Liver (tissue), 8 donors: ENCODE measurements at regions not wholly inside any gene's neighbourhood (a gene's known extent, or its start where the extent isn't known, plus 50 kb on each side); places are given as distances from the start of the nearest gene placed in this dataset.
A peak's percentile ranks its signal among the peaks of the same experiment; 100 is the strongest.
"Not testable (repeated sequence)": the region's sequence is repeated elsewhere in the genome, so short reads cannot be mapped to it uniquely, and the experiment has no call there.

Source experiments
- DNase-seq: peaks from one replicate; pipeline ENCODE4 v3.0.0-alpha.2; 2017; ENCODE audit warnings: low spot score
- H3K27ac ChIP-seq, 2 donors: one replicate each; pipeline ENCODE4 v1.7.0; 2013; ENCODE audit warnings: inconsistent platforms in 2 of 2, low read length in 2 of 2, control low read depth in 1 of 2, low read depth in 1 of 2, mild to moderate bottlenecking in 1 of 2
- H3K27me3 ChIP-seq, 4 donors: one replicate each; pipeline versions ENCODE4 v1.6.1 to v1.7.0; 2013; ENCODE audit warnings: low read length in 3 of 4, inconsistent platforms in 1 of 4, mild to moderate bottlenecking in 1 of 4, moderate library complexity in 1 of 4; ENCODE audit not compliant: control insufficient read depth in 4 of 4, insufficient read depth in 4 of 4
- H3K36me3 ChIP-seq, 4 donors: one replicate each; pipeline versions ENCODE4 v1.6.1 to v1.7.0; 2013; ENCODE audit warnings: low read length in 3 of 4, mild to moderate bottlenecking in 3 of 4, low read depth in 1 of 4, moderate library complexity in 1 of 4; ENCODE audit not compliant: control insufficient read depth in 4 of 4, insufficient read depth in 3 of 4
- H3K4me1 ChIP-seq, 4 donors: one replicate each; pipeline versions ENCODE4 v1.6.1 to v1.7.0; 2013; ENCODE audit warnings: low read length in 3 of 4, mild to moderate bottlenecking in 3 of 4, moderate library complexity in 1 of 4; ENCODE audit not compliant: control insufficient read depth in 4 of 4, insufficient read depth in 4 of 4
- H3K4me3 ChIP-seq, 3 donors: one replicate each; pipeline versions ENCODE4 v1.6.1 to v1.7.0; 2013; ENCODE audit warnings: low read length in 3 of 3, control low read depth in 1 of 3, low read depth in 1 of 3, mild to moderate bottlenecking in 1 of 3
- H3K9ac ChIP-seq, 2 donors: one replicate each; pipeline ENCODE4 v1.7.0; 2013; ENCODE audit warnings: low read length in 2 of 2, mild to moderate bottlenecking in 2 of 2, moderate library complexity in 2 of 2, control low read depth in 1 of 2, low read depth in 1 of 2
- H3K9me3 ChIP-seq, 4 donors: one replicate each; pipeline versions ENCODE4 v1.6.1 to v1.7.0; 2013; ENCODE audit warnings: low read length in 3 of 4; ENCODE audit not compliant: control insufficient read depth in 4 of 4
- CTCF ChIP-seq: fragments of 150-350 bp; IDR thresholded peaks from 2 replicates; pipeline ENCODE4 v1.5.1; 2017; ENCODE audit warnings: improper control_type of control experiment, low read depth, low read length; ENCODE audit not compliant: missing input control
- EGR1 ChIP-seq, 2 donors: IDR thresholded peaks; 2 replicates each; pipeline ENCODE4 v1.6.1; 2016 to 2018; ENCODE audit warnings: antibody characterized with exemption in 2 of 2, low read depth in 2 of 2
- FOXA1 ChIP-seq: IDR thresholded peaks from 2 replicates; pipeline ENCODE4 v1.6.1; 2016; ENCODE audit warnings: antibody characterized with exemption
- FOXA2 ChIP-seq: IDR thresholded peaks from 2 replicates; pipeline ENCODE4 v1.6.1; 2016; ENCODE audit warnings: antibody characterized with exemption
- GABPA ChIP-seq, 2 donors: IDR thresholded peaks in 1 of 2; conservative IDR thresholded peaks in 1 of 2; 2 replicates each; pipeline ENCODE4 v1.6.1; 2016; ENCODE audit warnings: antibody characterized with exemption in 2 of 2, mild to moderate bottlenecking in 1 of 2, moderate library complexity in 1 of 2
- HNF4G ChIP-seq: IDR thresholded peaks from 2 replicates; pipeline ENCODE4 v1.6.1; 2016; ENCODE audit warnings: antibody characterized with exemption
- RAD21 ChIP-seq, 2 donors: IDR thresholded peaks; 2 replicates each; pipeline ENCODE4 v1.6.1; 2016; ENCODE audit warnings: antibody characterized with exemption in 2 of 2, mild to moderate bottlenecking in 2 of 2
- RXRA ChIP-seq, 2 donors: IDR thresholded peaks; 2 replicates each; pipeline ENCODE4 v1.6.1; 2017 to 2018; ENCODE audit warnings: antibody characterized with exemption in 2 of 2, mild to moderate bottlenecking in 1 of 2
- WGBS: extraction: QIAGEN DNeasy Blood & Tissue Kit; methylation state at CpG from one replicate; pipeline ENCODE4 v1.1.7; 2013; 5-methylcytosine and 5-hydroxymethylcytosine counted together
- TF ChIP-seq, protein P1 (sequence below): IDR thresholded peaks from 2 replicates; pipeline ENCODE4 v1.6.1; 2016; ENCODE audit warnings: antibody characterized with exemption
- donor health status: healthy.
- donor health status: healthy.
- donor health status: healthy.
- donor health status: healthy.
- donor health status: healthy.

DNA sequence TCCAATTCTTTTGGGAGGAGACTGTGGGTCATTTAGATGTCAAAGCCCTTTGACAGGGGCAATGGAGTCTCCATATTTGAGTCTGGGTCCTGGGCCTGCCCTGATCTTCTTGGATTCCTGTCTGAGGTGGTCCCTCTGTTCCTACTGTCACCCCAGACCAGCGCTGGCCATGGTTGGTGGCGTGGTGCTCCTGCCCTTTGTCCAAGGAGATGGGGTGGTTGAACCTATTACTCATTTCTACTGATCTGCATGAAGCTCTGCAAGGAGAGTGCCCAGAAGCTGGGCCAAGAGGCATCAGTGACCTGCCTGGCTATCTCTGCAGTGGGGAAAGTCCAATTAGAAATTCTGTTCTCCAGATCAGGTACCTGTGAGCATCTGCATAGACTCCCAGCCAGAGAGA, 355.6 kb upstream of the NUPR2 start:
- H3K9me3 ChIP-seq: peaks cover 40 to 94% (median 57%) of the 10 kb centered on the region in 4 donors

GRCh38 chr7:56466607-56467525, 350.6 kb upstream of the NUPR2 start:
- H3K9ac ChIP-seq, H3K27ac ChIP-seq, H3K4me1 ChIP-seq, H3K36me3 ChIP-seq, DNase-seq, H3K27me3 ChIP-seq: not testable (repeated sequence)
- H3K9me3 ChIP-seq: peaks cover 35 to 78% (median 52%) of the 10 kb centered on the region in 4 donors
- peak overlapping the region in 2 of 3 donors; percentile 32 to 65 for H3K4me3 ChIP-seq
- 28% methylated on average over 2 of the region's 2 CpGs for WGBS

More for the DNA sequence above, 355.6 kb upstream of the NUPR2 start:
- DNase-seq: no peak
- H3K27me3 ChIP-seq: no peaks in the 10 kb centered on the region
- 59% methylated on average over 2 of the region's 2 CpGs for WGBS
- no peak overlapping the region for H3K9ac ChIP-seq
- no peaks in the 10 kb centered on the region for H3K36me3 ChIP-seq
- TF ChIP-seq GABPA (IDR thresholded peaks at IDR 0.05 in 1 of 2, conservative IDR thresholded peaks at IDR 0.05 in 1 of 2) (no peak), EGR1 (IDR thresholded peaks at IDR 0.05; ENCODE audit: low read depth in 2 of 2) (no peak), RAD21 (IDR thresholded peaks at IDR 0.05) (no peak), FOXA1 (no peak), FOXA2 (no peak), CTCF (no peak)
- TF ChIP-seq, protein P1, sequence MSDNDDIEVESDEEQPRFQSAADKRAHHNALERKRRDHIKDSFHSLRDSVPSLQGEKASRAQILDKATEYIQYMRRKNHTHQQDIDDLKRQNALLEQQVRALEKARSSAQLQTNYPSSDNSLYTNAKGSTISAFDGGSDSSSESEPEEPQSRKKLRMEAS: no peak
- H3K4me1 ChIP-seq: no peaks in the 10 kb centered on the region
- no peak overlapping the region for H3K27ac ChIP-seq
- peak overlapping the region in 2 of 3 donors; percentile 37 to 49 for H3K4me3 ChIP-seq

GRCh38 chr7:56449762-56450161, 333.5 kb upstream of the NUPR2 start:
- H3K27ac ChIP-seq: no peak overlapping the region
- DNase-seq: no peak
- no peaks in the 10 kb centered on the region for H3K36me3 ChIP-seq
- no peak for TF ChIP-seq FOXA2
- no peak for TF ChIP-seq RXRA (IDR thresholded peaks at IDR 0.05)
- no peak for TF ChIP-seq HNF4G
- H3K9ac ChIP-seq: no peak overlapping the region
- peaks cover 8 to 51% (median 30%) of the 10 kb centered on the region in 4 donors for H3K9me3 ChIP-seq
- peak overlapping the region in 1 of 3 donors; percentile 16 for H3K4me3 ChIP-seq
- no peaks in the 10 kb centered on the region for H3K4me1 ChIP-seq
- H3K27me3 ChIP-seq: no peaks in the 10 kb centered on the region
